ENCODE measurements at regions not wholly inside any gene's neighbourhood (a gene's known extent, or its start where the extent isn't known, plus 50 kb on each side); places are given as distances from the start of the nearest gene placed in this dataset.

DNA sequence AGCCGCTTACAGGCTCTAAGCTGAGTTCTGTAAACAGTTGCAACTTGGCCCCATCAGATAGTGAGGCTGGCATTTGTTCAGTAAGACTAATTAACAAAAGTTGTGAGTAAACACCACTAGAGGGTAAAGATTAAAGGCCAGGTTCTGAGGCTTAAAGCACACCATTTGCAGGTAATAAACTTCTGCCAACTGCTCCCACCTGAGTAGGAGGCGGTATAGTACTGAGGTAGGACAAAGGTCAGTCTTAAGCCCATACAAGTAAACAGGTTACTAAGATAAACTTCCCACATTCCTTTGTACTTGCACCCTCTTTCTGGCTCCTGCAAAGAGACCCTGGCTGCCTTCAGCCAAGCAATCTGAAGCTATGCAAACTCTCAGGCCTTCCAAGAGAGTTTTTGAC is 419.6 kb downstream of the DNAH5 start:
- no peak for TF ChIP-seq CTCF (IDR thresholded peaks at IDR 0.05; ENCODE audit: insufficient read depth, low read length)
- no peak for TF ChIP-seq POLR2AphosphoS5 (IDR thresholded peaks at IDR 0.05; ENCODE audit: low read depth)
